ENCODE measurements at regions not wholly inside any gene's neighbourhood (a gene's known extent, or its start where the extent isn't known, plus 50 kb on each side); places are given as distances from the start of the nearest gene placed in this dataset.

GRCh38 chr6:40293060-40293459 is 294.1 kb downstream of the LRFN2 start:
- Histone ChIP-seq H3K27me3 (ENCODE audit: insufficient read depth in 3 of 3, low read length in 2 of 3) (no peaks in the 10 kb centered on the region), H3K4me1 (no peaks in the 10 kb centered on the region), H3K9me3 (no peaks in the 10 kb centered on the region), H3K36me3 (ENCODE audit: insufficient read depth in 1 of 2, low read depth in 1 of 2) (no peaks in the 10 kb centered on the region), H3K27ac (no peak overlapping the region), H3K4me3 (no peak overlapping the region)
- intact Hi-C loops (cut with DNase I): no loop called here
- no peak for TF ChIP-seq CTCF (IDR thresholded peaks at IDR 0.05)
- ATAC-seq: no peak
- DNase-seq: no peak
- WGBS, 3 donors: 81 to 94% (median 88%) methylated on average over 1 of the region's 1 CpG

- no peak for DNase-seq
- intact Hi-C loops (cut with DNase I): no loop called here
- H3K4me3 ChIP-seq: no peak overlapping the region
- H3K36me3 ChIP-seq (ENCODE audit: insufficient read depth in 1 of 2, low read depth in 1 of 2): no peaks in the 10 kb centered on the region
- ATAC-seq: no peak
- H3K4me1 ChIP-seq: no peaks in the 10 kb centered on the region
- 17 to 32% (median 17%) methylated on average over 2 of the region's 2 CpGs for WGBS, 3 donors
- no peaks in the 10 kb centered on the region for H3K9me3 ChIP-seq
- H3K27ac ChIP-seq: no peak overlapping the region
- TF ChIP-seq CTCF (IDR thresholded peaks at IDR 0.05): no peak
- H3K27me3 ChIP-seq (ENCODE audit: insufficient read depth in 3 of 3, low read length in 2 of 3): peaks cover 0 to 11% (median 2%) of the 10 kb centered on the region in 3 donors
These were observed 296.3 kb downstream of the LRFN2 start for GRCh38 chr6:40290816-40291215.

GRCh38 chr6:40288919-40289318 is 298.2 kb downstream of the LRFN2 start:
- ATAC-seq (no peak), DNase-seq (no peak)
- Histone ChIP-seq H3K27ac (no peak overlapping the region), H3K27me3 (ENCODE audit: insufficient read depth in 3 of 3, low read length in 2 of 3) (peaks cover 0 to 11% (median 2%) of the 10 kb centered on the region in 3 donors), H3K9me3 (no peaks in the 10 kb centered on the region), H3K4me3 (no peak overlapping the region), H3K4me1 (no peaks in the 10 kb centered on the region), H3K36me3 (ENCODE audit: insufficient read depth in 1 of 2, low read depth in 1 of 2) (no peaks in the 10 kb centered on the region)
- intact Hi-C loops (cut with DNase I): no loop called here
- TF ChIP-seq CTCF (IDR thresholded peaks at IDR 0.05): no peak
- WGBS, 3 donors: 88 to 92% (median 92%) methylated on average over 2 of the region's 2 CpGs

- no peaks in the 10 kb centered on the region for H3K9me3 ChIP-seq
- H3K27me3 ChIP-seq (ENCODE audit: insufficient read depth in 3 of 3, low read length in 2 of 3): peaks cover 0 to 11% (median 2%) of the 10 kb centered on the region in 3 donors
- ATAC-seq (no peak), DNase-seq (no peak)
- WGBS, 3 donors: 82 to 88% (median 83%) methylated on average over 5 of the region's 5 CpGs
- no peak for TF ChIP-seq CTCF (IDR thresholded peaks at IDR 0.05)
- H3K4me3 ChIP-seq: no peak overlapping the region
- no peaks in the 10 kb centered on the region for H3K4me1 ChIP-seq
- intact Hi-C loops (cut with DNase I): no loop called here
- H3K27ac ChIP-seq: no peak overlapping the region
- H3K36me3 ChIP-seq (ENCODE audit: insufficient read depth in 1 of 2, low read depth in 1 of 2): no peaks in the 10 kb centered on the region
These were observed 299.8 kb downstream of the LRFN2 start for GRCh38 chr6:40287296-40287850.

GRCh38 chr6:40286721-40287120 is 300.4 kb downstream of the LRFN2 start:
- TF ChIP-seq CTCF (IDR thresholded peaks at IDR 0.05): no peak
- WGBS, 3 donors: 42 to 51% (median 50%) methylated on average over 3 of the region's 3 CpGs

More at GRCh38 chr6:40286721-40287120, 300.4 kb downstream of the LRFN2 start:
- DNase-seq: no peak
- Histone ChIP-seq H3K27me3 (ENCODE audit: insufficient read depth in 3 of 3, low read length in 2 of 3) (peaks cover 0 to 11% (median 2%) of the 10 kb centered on the region in 3 donors), H3K4me1 (no peaks in the 10 kb centered on the region), H3K36me3 (ENCODE audit: insufficient read depth in 1 of 2, low read depth in 1 of 2) (no peaks in the 10 kb centered on the region), H3K27ac (no peak overlapping the region), H3K4me3 (no peak overlapping the region), H3K9me3 (no peaks in the 10 kb centered on the region)
- ATAC-seq: no peak
- intact Hi-C loops (cut with DNase I): no loop called here

All from psoas muscle (tissue), 7 donors.